GM12874 (cell line): ENCODE measurements at regions not wholly inside any gene's neighbourhood (a gene's known extent, or its start where the extent isn't known, plus 50 kb on each side); places are given as distances from the start of the nearest gene placed in this dataset.

Experiments
- CTCF ChIP-seq: IDR thresholded peaks from 2 replicates; pipeline ENCODE4 v1.5.1; 2011; ENCODE audit warnings: low read depth, mild to moderate bottlenecking, control low read depth, low read length, moderate library complexity; ENCODE audit not compliant: insufficient read depth

GRCh38 chr10:78147202-78147601, 113.5 kb downstream of the RPS24 start:
- no peak for TF ChIP-seq CTCF

GRCh38 chr10:78148216-78148960, 114.7 kb downstream of the RPS24 start:
- no peak for TF ChIP-seq CTCF

GRCh38 chr10:78148961-78149612, 115.4 kb downstream of the RPS24 start:
- no peak for TF ChIP-seq CTCF

GRCh38 chr10:78150756-78151155, 117.1 kb downstream of the RPS24 start:
- no peak for TF ChIP-seq CTCF

- TF ChIP-seq CTCF: no peak
Observed at GRCh38 chr10:78155722-78156121, 122.1 kb downstream of the RPS24 start.

GRCh38 chr10:78160591-78160990, 126.9 kb downstream of the RPS24 start:
- TF ChIP-seq CTCF: no peak

GRCh38 chr10:78162853-78163252, 129.2 kb downstream of the RPS24 start:
- no peak for TF ChIP-seq CTCF
